RPMI7951 (cell line): ENCODE measurements at regions not wholly inside any gene's neighbourhood (a gene's known extent, or its start where the extent isn't known, plus 50 kb on each side); places are given as distances from the start of the nearest gene placed in this dataset.
A peak's percentile ranks its signal among the peaks of the same experiment; 100 is the strongest.

Experiments used
- DNase-seq: peaks from one replicate; pipeline ENCODE4 v3.0.0-alpha.2; 2012; ENCODE audit warnings: low read depth

- DNase-seq: peak; percentile 17
Measured at GRCh38 chr6:14321992-14322772, 204.6 kb downstream of the CD83 start.

- no peak for DNase-seq
Measured at GRCh38 chr6:14322841-14323240, 205.3 kb downstream of the CD83 start.

- DNase-seq: no peak
Measured at GRCh38 chr6:14326774-14327173, 209.2 kb downstream of the CD83 start.

- DNase-seq: no peak
Measured at GRCh38 chr6:14328163-14328562, 210.6 kb downstream of the CD83 start.

- DNase-seq: peak; percentile 31
Measured at GRCh38 chr6:14333556-14334305, 216.2 kb downstream of the CD83 start.

- no peak for DNase-seq
Measured at GRCh38 chr6:14335071-14335470, 217.5 kb downstream of the CD83 start.

GRCh38 chr6:14337152-14337551 lies 219.6 kb downstream of the CD83 start:
- no peak for DNase-seq

GRCh38 chr6:14339172-14339571 lies 221.6 kb downstream of the CD83 start:
- DNase-seq: no peak

- no peak for DNase-seq
Measured at GRCh38 chr6:14339711-14340584, 222.4 kb downstream of the CD83 start.

- DNase-seq: no peak
Measured at GRCh38 chr6:14344486-14344885, 226.9 kb downstream of the CD83 start.

- no peak for DNase-seq
Measured at GRCh38 chr6:14348389-14348788, 230.8 kb downstream of the CD83 start.

GRCh38 chr6:14349507-14349906 lies 231.9 kb downstream of the CD83 start:
- no peak for DNase-seq

GRCh38 chr6:14350210-14350609 lies 232.6 kb downstream of the CD83 start:
- DNase-seq: no peak

GRCh38 chr6:14353281-14353680 lies 235.7 kb downstream of the CD83 start:
- no peak for DNase-seq

- DNase-seq: no peak
Measured at GRCh38 chr6:14353798-14354197, 236.2 kb downstream of the CD83 start.

GRCh38 chr6:14354919-14355572 lies 237.5 kb downstream of the CD83 start:
- DNase-seq: peak; percentile 92

GRCh38 chr6:14359438-14359837 lies 241.9 kb downstream of the CD83 start:
- no peak for DNase-seq

- DNase-seq: no peak
Measured at GRCh38 chr6:14360565-14360964, 243.0 kb downstream of the CD83 start.

- DNase-seq: no peak
Measured at GRCh38 chr6:14361297-14361696, 243.7 kb downstream of the CD83 start.

GRCh38 chr6:14361956-14362587 lies 244.5 kb downstream of the CD83 start:
- no peak for DNase-seq

- DNase-seq: no peak
Measured at GRCh38 chr6:14364370-14364769, 246.8 kb downstream of the CD83 start.
